ENCODE measurements at regions not wholly inside any gene's neighbourhood (a gene's known extent, or its start where the extent isn't known, plus 50 kb on each side); places are given as distances from the start of the nearest gene placed in this dataset.
"Not testable (repeated sequence)": the region's sequence is repeated elsewhere in the genome, so short reads cannot be mapped to it uniquely, and the experiment has no call there.

- no peak for DNase-seq
Measured at GRCh38 chr22:47497666-47498065, 735.2 kb downstream of the TBC1D22A start.

DNA sequence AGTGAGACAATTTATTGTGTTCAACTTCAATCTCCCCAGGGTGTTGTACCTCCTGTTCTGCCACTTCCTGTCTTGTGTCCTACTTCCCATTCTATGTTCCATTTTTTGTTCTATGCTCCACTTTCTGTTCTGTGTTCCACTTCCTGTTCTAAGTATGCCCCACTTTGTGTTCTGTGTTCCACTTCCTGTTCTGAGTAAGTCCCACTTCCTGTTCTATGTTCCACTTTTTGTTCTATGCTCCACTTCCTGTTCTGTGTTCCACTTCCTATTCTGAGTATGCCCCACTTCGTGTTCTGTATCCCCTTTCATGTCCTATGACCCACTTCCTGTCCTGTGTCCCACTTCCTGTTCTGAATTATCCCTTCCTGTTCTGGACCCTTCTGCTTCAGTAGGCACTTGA, 732.7 kb downstream of the TBC1D22A start:
- DNase-seq: no peak

- DNase-seq: not testable (repeated sequence)
Measured at GRCh38 chr22:47488131-47488530, 725.7 kb downstream of the TBC1D22A start.

DNA sequence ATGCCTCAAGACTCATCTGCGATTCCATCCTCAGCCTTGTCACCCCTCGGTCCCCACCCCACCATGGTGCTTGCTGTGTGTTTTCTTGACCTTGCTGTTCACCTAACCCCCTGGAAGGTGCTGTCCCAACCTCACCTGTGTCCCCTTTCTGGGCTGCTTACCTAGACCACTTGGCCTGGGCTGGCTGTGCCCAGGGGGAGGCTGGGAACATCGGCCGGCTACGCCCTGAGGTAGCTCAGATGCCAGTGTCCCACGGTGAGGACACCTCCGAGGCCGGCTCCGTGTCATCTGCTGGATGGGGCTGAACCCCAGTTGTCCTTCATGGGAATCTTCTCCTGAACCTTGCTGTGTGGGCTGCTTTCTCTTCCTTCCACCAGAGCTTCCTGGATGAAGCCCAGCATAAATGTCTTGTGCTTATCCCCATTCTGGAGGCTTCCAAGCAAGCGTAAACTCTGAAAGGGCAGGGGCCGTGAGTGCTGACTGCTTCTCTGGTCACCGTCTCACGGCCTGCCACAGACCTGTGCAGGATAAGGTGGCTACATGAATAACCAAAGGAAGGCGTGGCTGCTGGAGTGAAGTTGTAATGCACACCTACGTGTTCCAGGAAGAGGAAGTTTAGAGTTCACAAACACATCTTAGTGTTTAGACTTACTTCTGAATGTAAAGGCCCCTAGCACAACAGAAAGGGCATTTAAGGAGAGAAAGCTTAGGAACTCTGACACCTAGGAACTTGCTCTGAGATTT, 724.3 kb downstream of the TBC1D22A start:
- no peak for DNase-seq

GRCh38 chr22:47484960-47485569, 722.6 kb downstream of the TBC1D22A start:
- no peak for DNase-seq

- DNase-seq: no peak
Measured at GRCh38 chr22:47476231-47476630, 713.8 kb downstream of the TBC1D22A start.

GRCh38 chr22:47474895-47475294, 712.4 kb downstream of the TBC1D22A start:
- DNase-seq: no peak

DNA sequence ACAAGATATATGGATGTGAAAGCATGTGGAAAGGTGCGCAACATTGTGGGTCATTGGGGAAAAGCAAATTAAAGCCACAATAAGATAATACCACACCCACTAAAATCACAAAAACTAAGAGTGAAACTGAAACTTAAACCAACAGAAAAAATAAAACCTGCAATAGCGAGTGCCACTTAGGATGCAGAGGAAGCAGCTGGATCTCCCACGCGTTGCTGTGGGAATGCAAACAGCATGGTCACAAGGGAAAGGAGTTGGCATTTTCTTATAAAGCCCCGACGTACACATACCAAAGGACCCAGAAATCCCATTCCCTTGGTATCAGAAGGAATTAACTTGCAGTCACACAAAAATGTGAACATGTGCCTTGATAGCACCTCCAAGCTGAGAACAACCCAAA, 712.0 kb downstream of the TBC1D22A start:
- no peak for DNase-seq

- DNase-seq: no peak
Measured at GRCh38 chr22:47472636-47473035, 710.2 kb downstream of the TBC1D22A start.

DNA sequence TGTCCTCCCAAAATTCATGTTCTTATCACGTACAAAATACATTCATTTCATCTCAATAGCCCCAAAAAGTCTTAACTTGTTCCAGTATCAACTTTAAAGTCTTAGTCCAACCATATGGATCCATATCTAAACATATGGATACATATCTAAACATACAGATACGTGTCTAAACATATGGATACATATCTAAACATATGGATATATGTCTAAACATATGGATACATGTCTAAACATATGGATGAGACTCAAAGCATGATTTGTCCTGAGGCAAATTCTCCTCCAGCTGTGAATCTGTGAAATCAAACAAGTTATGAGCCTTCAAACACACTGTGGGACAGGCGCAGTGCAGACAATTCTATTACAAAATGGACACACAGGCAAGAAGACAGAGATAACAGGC, 709.0 kb downstream of the TBC1D22A start:
- no peak for DNase-seq

- DNase-seq: no peak
Measured at GRCh38 chr22:47465809-47466208, 703.4 kb downstream of the TBC1D22A start.

DNA sequence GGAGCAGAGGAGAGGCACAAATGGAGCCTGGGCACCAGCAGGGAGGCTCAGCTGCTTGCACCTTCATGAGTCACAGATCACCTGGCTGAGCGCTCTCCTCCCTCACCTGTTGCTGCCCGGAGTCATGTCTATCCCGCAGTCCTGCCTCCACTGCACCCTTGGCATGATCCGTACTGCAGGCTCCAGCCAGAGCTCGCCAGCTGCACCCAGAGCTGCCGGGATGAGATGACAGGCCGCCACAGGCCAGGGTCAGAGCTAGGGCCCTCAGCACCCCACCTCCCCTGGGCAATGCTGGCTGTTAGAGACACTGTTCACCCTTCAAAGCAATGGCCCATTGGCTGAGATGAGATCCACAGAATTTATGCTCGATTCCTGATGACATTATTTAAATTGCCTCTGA, 702.8 kb downstream of the TBC1D22A start:
- no peak for DNase-seq

GRCh38 chr22:47463220-47463619, 700.8 kb downstream of the TBC1D22A start:
- no peak for DNase-seq

DNA sequence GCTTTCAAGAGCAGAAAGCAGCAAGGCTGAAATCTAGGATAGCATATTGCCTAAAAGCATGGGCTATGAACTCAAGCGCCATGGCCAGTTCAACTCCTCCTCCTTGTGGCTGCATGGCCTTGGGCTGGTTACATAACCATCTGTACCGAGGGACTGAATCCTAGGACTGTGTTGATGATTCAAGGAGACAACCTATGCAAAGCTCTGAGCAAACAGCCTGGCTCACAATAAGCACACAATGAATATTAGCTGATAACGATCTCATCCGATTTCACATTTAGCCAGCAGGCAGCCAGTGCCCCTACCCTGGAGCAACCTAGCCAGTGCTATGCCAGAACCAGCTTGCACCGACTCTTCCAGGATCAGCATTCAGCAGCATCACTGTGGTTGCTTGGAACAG, 698.4 kb downstream of the TBC1D22A start:
- DNase-seq: no peak

GRCh38 chr22:47460176-47460575, 697.7 kb downstream of the TBC1D22A start:
- DNase-seq: no peak

DNA sequence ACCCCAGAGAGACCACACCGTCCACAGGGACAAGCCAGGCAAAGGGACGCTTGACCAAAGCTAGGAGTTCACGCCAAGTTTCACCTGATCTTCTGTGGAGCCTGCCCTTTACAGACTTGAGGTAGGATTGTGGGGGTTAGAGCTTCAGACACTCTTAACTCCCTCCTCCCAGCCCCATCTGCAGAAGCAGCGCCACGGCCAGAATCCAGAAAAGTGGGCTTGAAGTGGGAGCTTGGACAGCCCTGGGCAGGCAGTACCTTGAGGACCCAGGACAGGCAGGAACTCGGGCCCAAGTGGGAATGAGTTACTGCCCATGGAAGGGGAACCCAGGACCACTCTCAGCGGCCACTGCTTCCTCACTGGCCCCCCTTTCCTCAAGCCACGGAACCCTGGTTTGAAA, 695.9 kb downstream of the TBC1D22A start:
- no peak for DNase-seq

DNA sequence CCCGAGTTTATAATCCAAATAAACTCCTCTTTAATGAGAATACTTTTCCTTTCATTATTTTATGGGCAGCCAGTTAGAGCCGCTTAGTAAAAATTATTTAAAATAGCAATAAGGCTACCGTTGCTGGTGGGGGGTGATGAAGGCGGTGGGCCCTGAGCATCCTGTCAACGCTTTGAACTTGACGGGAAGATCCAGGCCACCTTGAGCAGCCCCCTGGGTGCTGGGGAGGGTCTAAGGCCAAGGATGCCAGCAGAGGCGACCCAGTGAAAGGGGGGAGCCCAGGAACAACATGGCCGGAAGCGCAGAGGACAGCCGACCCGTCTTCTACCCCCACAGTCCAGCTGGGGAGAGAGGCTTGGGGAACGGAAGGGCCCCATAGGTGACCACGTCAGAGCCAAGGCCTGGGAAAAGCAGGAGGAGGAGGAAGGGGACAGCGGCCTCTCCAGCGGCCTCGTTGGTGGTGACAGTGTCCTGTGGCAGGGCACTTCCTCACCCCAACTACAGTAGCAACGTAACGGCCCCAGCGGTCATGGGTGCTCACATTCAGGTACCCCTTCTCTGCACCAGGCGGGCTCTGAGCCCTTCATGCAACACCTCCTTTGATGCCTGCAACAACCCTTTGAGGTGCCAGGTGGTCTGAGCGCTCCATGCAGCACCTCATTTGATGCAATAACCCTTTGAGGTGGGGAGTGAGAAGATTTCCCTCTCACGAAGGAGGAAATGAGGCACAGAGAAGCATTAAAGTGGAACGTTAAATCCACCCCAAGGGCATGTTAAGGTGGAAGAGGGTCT, 695.3 kb downstream of the TBC1D22A start:
- no peak for DNase-seq

GRCh38 chr22:47457021-47457420, 694.6 kb downstream of the TBC1D22A start:
- no peak for DNase-seq

- no peak for DNase-seq
Measured at GRCh38 chr22:47456031-47456430, 693.6 kb downstream of the TBC1D22A start.

DNA sequence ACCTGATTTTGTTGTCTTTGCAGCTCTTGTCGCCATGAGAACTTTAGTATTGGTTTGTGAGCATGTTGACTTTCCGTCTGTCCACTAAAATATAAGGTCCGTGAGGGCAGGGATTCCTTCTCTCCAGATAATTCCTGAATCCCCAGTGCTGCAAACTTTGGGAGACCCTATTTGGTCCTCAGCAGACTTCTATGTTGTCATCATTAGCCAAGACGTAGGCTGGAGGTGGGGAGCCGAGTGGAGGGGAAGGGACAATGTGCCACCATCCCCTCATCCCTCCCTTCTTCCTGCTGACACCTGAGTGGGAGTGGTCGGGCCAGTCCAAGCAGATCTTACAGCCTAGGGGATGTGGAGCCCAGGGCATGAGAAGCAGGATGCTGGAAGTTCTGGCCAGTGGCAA, 690.6 kb downstream of the TBC1D22A start:
- DNase-seq: no peak

DNA sequence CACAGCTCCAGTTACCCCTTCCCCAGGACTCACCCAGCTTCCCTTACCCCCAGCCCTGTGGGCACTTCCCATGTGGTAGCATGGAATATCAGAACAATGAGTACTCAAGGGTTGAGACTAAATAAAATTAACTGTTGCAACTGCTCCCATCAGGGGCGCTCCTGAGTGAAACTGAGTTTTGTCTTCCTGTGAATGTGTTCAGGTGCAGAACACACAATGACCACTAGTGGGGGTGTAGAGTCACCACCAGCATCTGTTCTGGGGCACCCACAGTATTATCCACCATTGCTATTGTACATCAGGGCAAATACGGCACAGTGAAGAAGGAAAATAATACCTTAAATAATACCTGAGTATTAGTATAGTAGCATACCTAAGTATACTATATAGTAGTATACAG, 689.7 kb downstream of the TBC1D22A start:
- no peak for DNase-seq

DNA sequence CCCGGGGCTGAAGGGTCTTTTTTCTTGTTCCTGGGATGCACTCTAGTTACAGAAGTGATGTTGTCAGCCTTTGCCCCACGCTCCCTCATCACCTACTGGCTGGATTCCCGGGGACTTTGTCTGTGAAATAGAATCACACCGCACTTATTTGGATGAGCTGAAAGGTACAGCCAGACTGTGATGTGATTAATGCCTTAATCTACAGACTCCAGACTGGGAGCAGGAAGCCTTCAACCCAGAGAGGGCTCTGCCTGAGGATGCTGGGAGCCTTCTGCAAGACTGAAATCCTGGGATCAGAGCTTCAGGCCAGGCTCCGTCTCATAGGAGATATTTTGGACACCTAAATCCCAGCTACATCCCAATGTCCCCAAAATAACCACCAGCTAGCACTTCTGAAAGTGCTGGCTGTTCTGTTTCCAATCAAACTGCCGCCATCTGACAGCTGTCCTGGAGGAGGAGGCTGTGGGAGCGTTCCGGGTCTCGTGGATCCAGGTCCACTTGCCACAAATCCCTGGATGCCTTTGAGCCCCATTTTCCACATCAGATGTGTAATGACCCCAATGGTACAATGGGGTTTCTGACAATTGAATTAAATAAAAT, 688.5 kb downstream of the TBC1D22A start:
- DNase-seq: no peak
